ENCODE measurements at regions not wholly inside any gene's neighbourhood (a gene's known extent, or its start where the extent isn't known, plus 50 kb on each side); places are given as distances from the start of the nearest gene placed in this dataset.
"Not testable (repeated sequence)": the region's sequence is repeated elsewhere in the genome, so short reads cannot be mapped to it uniquely, and the experiment has no call there.

DNA sequence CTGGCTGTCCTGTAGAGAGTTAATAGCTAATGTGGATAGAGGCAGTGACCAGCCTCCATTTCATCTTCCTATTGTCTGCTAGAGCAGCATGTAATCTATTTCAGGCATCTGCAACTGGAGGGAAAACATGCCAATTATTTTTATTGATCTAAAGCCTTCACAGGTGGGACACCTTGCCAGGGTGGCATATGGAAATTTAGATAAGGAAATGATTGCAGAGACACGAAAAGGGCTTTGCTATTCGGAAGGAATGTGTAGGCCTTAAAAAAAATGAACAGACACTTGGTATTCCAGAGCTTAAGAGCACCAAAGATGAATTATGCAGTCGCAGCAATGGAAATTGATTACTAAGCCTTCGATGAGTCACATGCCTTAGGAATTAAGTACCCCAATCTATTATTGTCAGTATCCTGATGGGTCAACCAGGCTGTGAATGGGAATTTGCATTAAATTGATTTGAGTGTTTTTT is 454.7 kb downstream of the SQOR start:
- Histone ChIP-seq H3K27me3 (ENCODE audit: control insufficient read depth in 4 of 4, insufficient read depth in 4 of 4, low read length in 3 of 4) (peaks cover 0 to 2% (median 0%) of the 10 kb centered on the region in 4 donors), H3K4me1 (ENCODE audit: control insufficient read depth in 4 of 4, insufficient read depth in 4 of 4, low read length in 3 of 4) (no peaks in the 10 kb centered on the region), H3K36me3 (ENCODE audit: control insufficient read depth in 4 of 4, insufficient read depth in 3 of 4, low read depth in 1 of 4, low read length in 3 of 4) (no peaks in the 10 kb centered on the region), H3K9me3 (ENCODE audit: control insufficient read depth in 4 of 4, low read length in 3 of 4) (no peaks in the 10 kb centered on the region), H3K27ac (ENCODE audit: low read depth in 1 of 2, low read length in 2 of 2) (no peak overlapping the region), H3K9ac (ENCODE audit: low read depth in 1 of 2, low read length in 2 of 2) (no peak overlapping the region), H3K4me3 (ENCODE audit: low read depth in 1 of 3, low read length in 3 of 3) (no peak overlapping the region)
- TF ChIP-seq ATF3 (IDR thresholded peaks at IDR 0.05) (no peak), TAF1 (conservative IDR thresholded peaks at IDR 0.05) (no peak), NR2F2 (IDR thresholded peaks at IDR 0.05) (no peak), FOXA1 (IDR thresholded peaks at IDR 0.05) (no peak)
- no peak for DNase-seq (ENCODE audit: low spot score)
- WGBS, result 68% methylated on average over 4 of the region's 4 CpGs

GRCh38 chr15:46091860-46092450 is 457.1 kb downstream of the SQOR start:
- Histone ChIP-seq H3K4me3 (ENCODE audit: low read depth in 1 of 3, low read length in 3 of 3) (no peak overlapping the region), H3K27me3 (ENCODE audit: control insufficient read depth in 4 of 4, insufficient read depth in 4 of 4, low read length in 3 of 4) (peaks cover 0 to 2% (median 0%) of the 10 kb centered on the region in 4 donors), H3K9me3 (ENCODE audit: control insufficient read depth in 4 of 4, low read length in 3 of 4) (no peaks in the 10 kb centered on the region), H3K36me3 (ENCODE audit: control insufficient read depth in 4 of 4, insufficient read depth in 3 of 4, low read depth in 1 of 4, low read length in 3 of 4) (no peaks in the 10 kb centered on the region), H3K9ac (ENCODE audit: low read depth in 1 of 2, low read length in 2 of 2) (no peak overlapping the region), H3K4me1 (ENCODE audit: control insufficient read depth in 4 of 4, insufficient read depth in 4 of 4, low read length in 3 of 4) (no peaks in the 10 kb centered on the region), H3K27ac (ENCODE audit: low read depth in 1 of 2, low read length in 2 of 2) (no peak overlapping the region)
- DNase-seq (ENCODE audit: low spot score), result no peak
- 68% methylated on average over 16 of the region's 16 CpGs for WGBS
- peak; percentile 59 to 69 for TF ChIP-seq RAD21 (IDR thresholded peaks at IDR 0.05)
- TF ChIP-seq, protein P1, sequence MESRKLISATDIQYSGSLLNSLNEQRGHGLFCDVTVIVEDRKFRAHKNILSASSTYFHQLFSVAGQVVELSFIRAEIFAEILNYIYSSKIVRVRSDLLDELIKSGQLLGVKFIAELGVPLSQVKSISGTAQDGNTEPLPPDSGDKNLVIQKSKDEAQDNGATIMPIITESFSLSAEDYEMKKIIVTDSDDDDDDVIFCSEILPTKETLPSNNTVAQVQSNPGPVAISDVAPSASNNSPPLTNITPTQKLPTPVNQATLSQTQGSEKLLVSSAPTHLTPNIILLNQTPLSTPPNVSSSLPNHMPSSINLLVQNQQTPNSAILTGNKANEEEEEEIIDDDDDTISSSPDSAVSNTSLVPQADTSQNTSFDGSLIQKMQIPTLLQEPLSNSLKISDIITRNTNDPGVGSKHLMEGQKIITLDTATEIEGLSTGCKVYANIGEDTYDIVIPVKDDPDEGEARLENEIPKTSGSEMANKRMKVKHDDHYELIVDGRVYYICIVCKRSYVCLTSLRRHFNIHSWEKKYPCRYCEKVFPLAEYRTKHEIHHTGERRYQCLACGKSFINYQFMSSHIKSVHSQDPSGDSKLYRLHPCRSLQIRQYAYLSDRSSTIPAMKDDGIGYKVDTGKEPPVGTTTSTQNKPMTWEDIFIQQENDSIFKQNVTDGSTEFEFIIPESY (IDR thresholded peaks at IDR 0.05), result no peak
- no peak for TF ChIP-seq TAF1 (conservative IDR thresholded peaks at IDR 0.05)
- TF ChIP-seq, protein P2, sequence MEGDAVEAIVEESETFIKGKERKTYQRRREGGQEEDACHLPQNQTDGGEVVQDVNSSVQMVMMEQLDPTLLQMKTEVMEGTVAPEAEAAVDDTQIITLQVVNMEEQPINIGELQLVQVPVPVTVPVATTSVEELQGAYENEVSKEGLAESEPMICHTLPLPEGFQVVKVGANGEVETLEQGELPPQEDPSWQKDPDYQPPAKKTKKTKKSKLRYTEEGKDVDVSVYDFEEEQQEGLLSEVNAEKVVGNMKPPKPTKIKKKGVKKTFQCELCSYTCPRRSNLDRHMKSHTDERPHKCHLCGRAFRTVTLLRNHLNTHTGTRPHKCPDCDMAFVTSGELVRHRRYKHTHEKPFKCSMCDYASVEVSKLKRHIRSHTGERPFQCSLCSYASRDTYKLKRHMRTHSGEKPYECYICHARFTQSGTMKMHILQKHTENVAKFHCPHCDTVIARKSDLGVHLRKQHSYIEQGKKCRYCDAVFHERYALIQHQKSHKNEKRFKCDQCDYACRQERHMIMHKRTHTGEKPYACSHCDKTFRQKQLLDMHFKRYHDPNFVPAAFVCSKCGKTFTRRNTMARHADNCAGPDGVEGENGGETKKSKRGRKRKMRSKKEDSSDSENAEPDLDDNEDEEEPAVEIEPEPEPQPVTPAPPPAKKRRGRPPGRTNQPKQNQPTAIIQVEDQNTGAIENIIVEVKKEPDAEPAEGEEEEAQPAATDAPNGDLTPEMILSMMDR (IDR thresholded peaks at IDR 0.05; ENCODE audit: low read depth, low read length, missing input control), result peak; percentile 17
- no peak for TF ChIP-seq EGR1 (IDR thresholded peaks at IDR 0.05; ENCODE audit: low read depth in 2 of 2)
- TF ChIP-seq GABPA (IDR thresholded peaks at IDR 0.05 in 1 of 2, conservative IDR thresholded peaks at IDR 0.05 in 1 of 2), result no peak

DNA sequence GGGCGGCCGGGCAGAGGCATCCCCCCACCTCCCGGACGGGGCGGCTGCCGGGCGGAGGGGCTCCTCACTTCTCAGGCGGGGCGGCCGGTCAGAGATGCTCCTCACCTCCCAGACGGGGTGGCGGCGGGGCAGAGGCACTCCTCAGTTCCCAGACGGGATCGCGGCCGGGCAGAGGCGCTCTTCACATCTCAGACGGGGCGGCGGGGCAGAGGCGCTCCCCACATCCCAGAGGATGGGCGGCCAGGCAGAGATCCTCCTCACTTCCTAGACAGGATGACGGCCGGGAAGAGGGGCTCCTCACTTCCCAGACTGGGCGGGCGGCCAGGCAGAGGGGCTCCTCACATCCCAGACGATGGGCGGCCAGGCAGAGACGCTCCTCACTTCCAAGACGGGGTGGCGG is 463.2 kb downstream of the SQOR start:
- 95% methylated on average over 32 of the region's 32 CpGs for WGBS
- not testable (repeated sequence) for H3K4me3 ChIP-seq (ENCODE audit: low read depth in 1 of 3, low read length in 3 of 3); H3K27me3 ChIP-seq (ENCODE audit: control insufficient read depth in 4 of 4, insufficient read depth in 4 of 4, low read length in 3 of 4); H3K4me1 ChIP-seq (ENCODE audit: control insufficient read depth in 4 of 4, insufficient read depth in 4 of 4, low read length in 3 of 4); H3K9ac ChIP-seq (ENCODE audit: low read depth in 1 of 2, low read length in 2 of 2); H3K36me3 ChIP-seq (ENCODE audit: control insufficient read depth in 4 of 4, insufficient read depth in 3 of 4, low read depth in 1 of 4, low read length in 3 of 4); DNase-seq (ENCODE audit: low spot score); H3K9me3 ChIP-seq (ENCODE audit: control insufficient read depth in 4 of 4, low read length in 3 of 4); H3K27ac ChIP-seq (ENCODE audit: low read depth in 1 of 2, low read length in 2 of 2)
